H1 (cell line): ENCODE measurements at regions not wholly inside any gene's neighbourhood (a gene's known extent, or its start where the extent isn't known, plus 50 kb on each side); places are given as distances from the start of the nearest gene placed in this dataset.

ENCODE experiments used
- CTCF ChIA-PET: fragments of 300-600 bp; sonication (Branson Sonifier 250); formaldehyde crosslinking; loops from one replicate; lab custom pipeline; 2021; ENCODE audit not compliant: partially characterized antibody; lab: Charles Lee
- POLR2A ChIA-PET: fragments of 300-600 bp; sonication (Branson Sonifier 250); formaldehyde crosslinking; loops from one replicate; lab custom pipeline; 2021; ENCODE audit warnings: inconsistent platforms; ENCODE audit not compliant: partially characterized antibody; lab: Charles Lee
- DNase-seq, 2 experiments: peaks; one replicate each; pipeline versions ENCODE4 v3.0.0 to v3.0.0-alpha.2; 2010 to 2022; ENCODE audit warnings: low spot score in 2 of 2, low read depth in 1 of 2, mixed read lengths in 1 of 2
- FAIRE-seq: peaks from 2 replicates; lab custom pipeline; 2011; peaks lifted over from hg19 to GRCh38; lab: Jason Lieb, UNC
- H2AFZ ChIP-seq: 2 replicates; pipeline ENCODE4 v1.8.1; 2012; ENCODE audit warnings: low read length, inconsistent platforms
- H2AK5ac ChIP-seq: 2 replicates; pipeline ENCODE4 v1.6.1; 2013; ENCODE audit warnings: low read depth, low read length
- H2BK120ac ChIP-seq: replicated peaks from 2 replicates; pipeline ENCODE3; 2013; ENCODE audit warnings: low read depth, low read length, inconsistent platforms
- H2BK12ac ChIP-seq: 2 replicates; pipeline ENCODE4 v1.6.1; 2013; ENCODE audit warnings: low read depth, low read length
- H2BK15ac ChIP-seq: 2 replicates; pipeline ENCODE4 v1.6.1; 2013; ENCODE audit warnings: low read length
- H2BK20ac ChIP-seq: 2 replicates; pipeline ENCODE4 v1.6.1; 2013; ENCODE audit warnings: low read length
- H2BK5ac ChIP-seq: 2 replicates; pipeline ENCODE4 v1.6.1; 2013; ENCODE audit warnings: low read depth, low read length
- H3K14ac ChIP-seq: 2 replicates; pipeline ENCODE4 v1.6.1; 2013; ENCODE audit warnings: inconsistent platforms; ENCODE audit not compliant: insufficient read length
- H3K18ac ChIP-seq: 2 replicates; pipeline ENCODE4 v1.6.1; 2013; ENCODE audit warnings: low read length; ENCODE audit errors: extremely low read depth
- H3K23ac ChIP-seq: 2 replicates; pipeline ENCODE4 v1.6.1; 2013; ENCODE audit warnings: inconsistent platforms; ENCODE audit not compliant: insufficient read length
- H3K23me2 ChIP-seq: 2 replicates; pipeline ENCODE4 v1.6.1; 2013; ENCODE audit warnings: low read depth, low read length
- H3K27ac ChIP-seq: 2 replicates; pipeline ENCODE4 v1.6.1; 2011; ENCODE audit warnings: low read depth, low read length, inconsistent platforms
- H3K27me3 ChIP-seq, 4 experiments: replicated peaks in 1 of 4; 1 replicate in 1 of 4; 2 replicates in 3 of 4; pipeline versions ENCODE4 v1.6.1 to v1.8.1; 2011 to 2013; ENCODE audit warnings: low read length in 3 of 4, mild to moderate bottlenecking in 3 of 4, inconsistent platforms in 2 of 4, mixed read lengths in 2 of 4, moderate library complexity in 1 of 4; ENCODE audit not compliant: control insufficient read depth in 3 of 4, insufficient read depth in 3 of 4; ENCODE audit errors: extremely low read depth in 1 of 4
- H3K36me3 ChIP-seq, 4 experiments: 2 replicates each; pipeline versions ENCODE4 v1.6.1 to v1.8.1; 2011 to 2013; ENCODE audit warnings: mild to moderate bottlenecking in 4 of 4, low read length in 3 of 4, moderate library complexity in 2 of 4, control low read depth in 1 of 4, inconsistent platforms in 1 of 4; ENCODE audit not compliant: insufficient read depth in 4 of 4, control insufficient read depth in 2 of 4
- H3K4ac ChIP-seq: replicated peaks from 2 replicates; pipeline ENCODE3; 2013; ENCODE audit warnings: low read length, low read depth, mixed read lengths, inconsistent platforms; ENCODE audit not compliant: insufficient read length
- H3K4me1 ChIP-seq, 4 experiments: replicated peaks in 1 of 4; 1 replicate in 1 of 4; 2 replicates in 3 of 4; pipeline versions ENCODE4 v1.6.1 to v1.8.1; 2011 to 2013; ENCODE audit warnings: low read length in 3 of 4, inconsistent platforms in 2 of 4, mixed read lengths in 1 of 4; ENCODE audit not compliant: insufficient read depth in 4 of 4, control insufficient read depth in 3 of 4
- H3K4me2 ChIP-seq, 2 experiments: 2 replicates each; pipeline versions ENCODE4 v1.6.1 to v1.8.1; 2011 to 2013; ENCODE audit warnings: low read depth in 2 of 2, low read length in 2 of 2, control low read depth in 1 of 2, inconsistent platforms in 1 of 2, mild to moderate bottlenecking in 1 of 2; ENCODE audit not compliant: insufficient read depth in 1 of 2
- H3K4me3 ChIP-seq, 4 experiments: fragments of 200-600, 300-600 bp in 1 of 4; sonication (generic), shearing (Covaris generic), sonication (Bioruptor Twin) in 1 of 4; 2 replicates each; pipeline versions ENCODE4 v1.5.1 to v1.8.1; 2011 to 2016; ENCODE audit warnings: low read length in 4 of 4, low read depth in 3 of 4, control low read depth in 2 of 4, inconsistent platforms in 2 of 4, mild to moderate bottlenecking in 2 of 4, mixed read lengths in 1 of 4, moderate library complexity in 1 of 4; ENCODE audit not compliant: insufficient read depth in 2 of 4; ENCODE audit errors: extremely low read depth in 1 of 4
- H3K56ac ChIP-seq: replicated peaks from 2 replicates; pipeline ENCODE3; 2013; ENCODE audit warnings: low read depth, mild to moderate bottlenecking, mixed read lengths, low read length, inconsistent platforms; ENCODE audit not compliant: insufficient read length
- H3K79me1 ChIP-seq: 2 replicates; pipeline ENCODE4 v1.6.1; 2013; ENCODE audit warnings: low read depth, low read length, control low read depth
- H3K79me2 ChIP-seq, 2 experiments: 2 replicates each; pipeline versions ENCODE4 v1.6.1 to v1.8.1; 2012 to 2013; ENCODE audit warnings: low read length in 2 of 2, mild to moderate bottlenecking in 2 of 2, inconsistent platforms in 1 of 2; ENCODE audit not compliant: insufficient read depth in 2 of 2, control insufficient read depth in 1 of 2
- H3K9ac ChIP-seq, 4 experiments: replicated peaks in 1 of 4; 1 replicate in 1 of 4; 2 replicates in 3 of 4; pipeline versions ENCODE4 v1.6.1 to v1.8.1; 2011 to 2013; ENCODE audit warnings: low read depth in 3 of 4, low read length in 3 of 4, control low read depth in 2 of 4, mild to moderate bottlenecking in 2 of 4, moderate library complexity in 2 of 4, inconsistent platforms in 1 of 4; ENCODE audit errors: extremely low read depth in 1 of 4
- H3K9me3 ChIP-seq, 2 experiments: 2 replicates each; pipeline versions ENCODE4 v1.6.1 to v1.8.1; 2012 to 2013; ENCODE audit warnings: mild to moderate bottlenecking in 2 of 2, moderate library complexity in 2 of 2, control low read depth in 1 of 2, inconsistent platforms in 1 of 2, low read depth in 1 of 2, low read length in 1 of 2, mixed read lengths in 1 of 2; ENCODE audit not compliant: insufficient read depth in 2 of 2
- H4K20me1 ChIP-seq, 2 experiments: replicated peaks in 1 of 2; 2 replicates each; pipeline versions ENCODE3 to v1.8.1; 2011 to 2013; ENCODE audit warnings: inconsistent platforms in 2 of 2, low read length in 2 of 2, mild to moderate bottlenecking in 1 of 2; ENCODE audit not compliant: insufficient read depth in 2 of 2, control insufficient read depth in 1 of 2
- H4K5ac ChIP-seq: 2 replicates; pipeline ENCODE4 v1.6.1; 2013; ENCODE audit warnings: low read length, low read depth, mixed read lengths, inconsistent platforms; ENCODE audit not compliant: insufficient read length
- H4K8ac ChIP-seq: 2 replicates; pipeline ENCODE4 v1.8.0; 2013; ENCODE audit warnings: mild to moderate bottlenecking, moderate library complexity, low read length, inconsistent platforms; ENCODE audit not compliant: insufficient read depth; ENCODE audit errors: extremely low read depth
- H4K91ac ChIP-seq: replicated peaks from 2 replicates; pipeline ENCODE3; 2013; ENCODE audit warnings: low read length, mixed read lengths, inconsistent platforms; ENCODE audit not compliant: insufficient read length
- BRCA1 ChIP-seq: IDR thresholded peaks from 2 replicates; pipeline ENCODE4 v1.6.1; 2012; ENCODE audit warnings: low read depth, low read length, improper control_type of control experiment
- CTBP2 ChIP-seq: IDR thresholded peaks from 2 replicates; pipeline ENCODE4 v1.7.0; 2011; ENCODE audit warnings: borderline replicate concordance, mild to moderate bottlenecking, moderate library complexity, mixed read lengths, low read length; ENCODE audit not compliant: insufficient read depth, insufficient read length
- EP300 ChIP-seq, 2 experiments: IDR thresholded peaks; 1 replicate in 1 of 2; 2 replicates in 1 of 2; pipeline ENCODE4 v1.6.1; 2011 to 2012; ENCODE audit warnings: low read depth in 2 of 2, low read length in 2 of 2, mild to moderate bottlenecking in 2 of 2, borderline replicate concordance in 1 of 2, inconsistent platforms in 1 of 2, moderate library complexity in 1 of 2
- KDM4A ChIP-seq: IDR thresholded peaks from one replicate; pipeline ENCODE4 v1.7.1; 2012; ENCODE audit warnings: low read depth, mild to moderate bottlenecking, moderate library complexity, low read length, inconsistent platforms; ENCODE audit not compliant: severe bottlenecking
- RXRA ChIP-seq: IDR thresholded peaks from 2 replicates; pipeline ENCODE4 v1.6.1; 2011; ENCODE audit warnings: low read depth, mild to moderate bottlenecking, low read length, moderate library complexity; ENCODE audit not compliant: insufficient read depth
- SIX5 ChIP-seq: IDR thresholded peaks from 2 replicates; pipeline ENCODE4 v1.6.1; 2011; ENCODE audit warnings: mild to moderate bottlenecking, low read depth, low read length
- SRF ChIP-seq: IDR thresholded peaks from 2 replicates; pipeline ENCODE4 v1.6.1; 2011; ENCODE audit warnings: mild to moderate bottlenecking, low read depth, low read length, moderate library complexity
- TBP ChIP-seq: IDR thresholded peaks from 2 replicates; pipeline ENCODE4 v1.6.1; 2011; ENCODE audit warnings: low read depth, low read length, improper control_type of control experiment
- USF2 ChIP-seq: IDR thresholded peaks from 2 replicates; pipeline ENCODE4 v1.6.1; 2011; ENCODE audit warnings: low read length, improper control_type of control experiment
- WGBS, 2 experiments: shearing (Covaris generic) in 1 of 2; methylation state at CpG; one replicate each; pipeline versions ENCODE4 v1.1.6 to v1.1.7; 2013 to 2015; ENCODE audit warnings: low lambda C conversion rate in 2 of 2, mixed read lengths in 2 of 2, inconsistent platforms in 1 of 2, low coverage in 1 of 2, missing lambda C conversion rate in 1 of 2; ENCODE audit not compliant: insufficient replicate concordance in 2 of 2, insufficient coverage in 1 of 2, insufficient read length in 1 of 2; ENCODE audit errors: extremely low coverage in 1 of 2, missing lambda C conversion rate in 1 of 2; 5-methylcytosine and 5-hydroxymethylcytosine counted together

GRCh38 chr4:129371065-129371464, 275.1 kb downstream of the C4orf33 start:
- ChIA-PET CTCF (no interaction called here), POLR2A (no interaction called here)
- Histone ChIP-seq H3K4ac (no peak overlapping the region), H3K4me1 (no peaks in the 10 kb centered on the region), H4K5ac (no peak overlapping the region), H3K56ac (no peak overlapping the region), H3K23ac (no peak overlapping the region), H3K9ac (no peak overlapping the region), H4K20me1 (no peaks in the 10 kb centered on the region), H3K4me3 (no peak overlapping the region), H2AFZ (no peak overlapping the region), H3K14ac (no peak overlapping the region), H2BK20ac (no peak overlapping the region), H2BK120ac (no peak overlapping the region), H2BK5ac (no peak overlapping the region), H3K9me3 (no peaks in the 10 kb centered on the region), H3K27me3 (no peaks in the 10 kb centered on the region), H3K18ac (no peak overlapping the region), H2AK5ac (no peak overlapping the region), H2BK15ac (no peak overlapping the region), H3K4me2 (no peak overlapping the region), H2BK12ac (no peak overlapping the region), H4K8ac (no peak overlapping the region), H3K27ac (no peak overlapping the region), H3K79me2 (no peaks in the 10 kb centered on the region), H3K23me2 (no peaks in the 10 kb centered on the region), H4K91ac (no peak overlapping the region), H3K79me1 (no peaks in the 10 kb centered on the region), H3K36me3 (no peaks in the 10 kb centered on the region)
- TF ChIP-seq TBP = no peak
- TF ChIP-seq EP300 (IDR thresholded peaks at IDR 0.05; ENCODE audit: borderline replicate concordance in 1 of 2, low read depth in 2 of 2, low read length in 2 of 2) = no peak
- no peak for TF ChIP-seq RXRA
- no peak for TF ChIP-seq SIX5
- no peak for TF ChIP-seq BRCA1
- no peak for TF ChIP-seq USF2
- no peak for TF ChIP-seq SRF
- no peak for TF ChIP-seq KDM4A
- TF ChIP-seq CTBP2 = no peak
- WGBS, 2 experiments = 95% methylated on average over 4 of the region's 4 CpGs; no CpG with 5 or more reads in 1 of the 2 experiments
- no peak for DNase-seq
- FAIRE-seq = no peak
